CD14-positive monocyte (primary cell): ENCODE measurements at regions not wholly inside any gene's neighbourhood (a gene's known extent, or its start where the extent isn't known, plus 50 kb on each side); places are given as distances from the start of the nearest gene placed in this dataset.

ENCODE experiments used
- DNase-seq, 3 donors: peaks; one replicate each; pipeline ENCODE4 v3.0.0-alpha.2; 2011 to 2022
- H2AFZ ChIP-seq: 2 replicates; pipeline ENCODE4 v1.6.0; 2012; ENCODE audit warnings: mild to moderate bottlenecking, low read depth, low read length, inconsistent platforms; ENCODE audit not compliant: insufficient read depth, poor library complexity, severe bottlenecking
- H3K27ac ChIP-seq, 2 donors: 1 replicate in 1 of 2; 2 replicates in 1 of 2; pipeline ENCODE4 v1.5.1; 2012 to 2013; ENCODE audit warnings: low read length in 2 of 2, control low read depth in 1 of 2, inconsistent platforms in 1 of 2, low read depth in 1 of 2, mild to moderate bottlenecking in 1 of 2
- H3K27me3 ChIP-seq, 2 donors: one replicate each; pipeline versions ENCODE4 v1.6.0 to v1.6.1; 2011 to 2013; ENCODE audit warnings: low read length in 2 of 2; ENCODE audit not compliant: control insufficient read depth in 2 of 2, insufficient read depth in 2 of 2
- H3K36me3 ChIP-seq, 2 donors: replicated peaks in 1 of 2; 1 replicate in 1 of 2; 2 replicates in 1 of 2; pipeline versions ENCODE4 v1.5.1 to v1.6.1; 2012 to 2013; ENCODE audit warnings: low read length in 2 of 2, control low read depth in 1 of 2, inconsistent platforms in 1 of 2, mild to moderate bottlenecking in 1 of 2; ENCODE audit not compliant: insufficient read depth in 2 of 2, control insufficient read depth in 1 of 2
- H3K4me1 ChIP-seq, 2 donors: 1 replicate in 1 of 2; 2 replicates in 1 of 2; pipeline versions ENCODE4 v1.5.1 to v1.6.1; 2012 to 2013; ENCODE audit warnings: low read length in 2 of 2, control low read depth in 1 of 2, inconsistent platforms in 1 of 2, mild to moderate bottlenecking in 1 of 2, moderate library complexity in 1 of 2; ENCODE audit not compliant: insufficient read depth in 2 of 2, control insufficient read depth in 1 of 2
- H3K4me2 ChIP-seq: replicated peaks from 2 replicates; pipeline ENCODE3; 2012; ENCODE audit warnings: low read length, moderate library complexity, mild to moderate bottlenecking; ENCODE audit not compliant: poor library complexity, severe bottlenecking; ENCODE audit errors: extremely low read depth
- H3K4me3 ChIP-seq, 3 experiments: fragments of 200-600 bp in 1 of 3; sonication (generic) in 1 of 3; replicated peaks in 1 of 3; 1 replicate in 2 of 3; 2 replicates in 1 of 3; pipeline ENCODE4 v1.5.1; 2011 to 2013; ENCODE audit warnings: low read length in 3 of 3, mild to moderate bottlenecking in 3 of 3, control low read depth in 2 of 3, low read depth in 2 of 3, inconsistent platforms in 1 of 3, moderate library complexity in 1 of 3
- H3K79me2 ChIP-seq: 2 replicates; pipeline ENCODE4 v1.6.0; 2012; ENCODE audit warnings: mild to moderate bottlenecking, control low read depth, inconsistent platforms, low read length, moderate library complexity; ENCODE audit not compliant: insufficient read depth
- H3K9ac ChIP-seq: 2 replicates; pipeline ENCODE4 v1.6.0; 2017; ENCODE audit warnings: low read length, mild to moderate bottlenecking; ENCODE audit not compliant: insufficient read depth, poor library complexity, severe bottlenecking
- H3K9me3 ChIP-seq, 2 donors: replicated peaks in 1 of 2; 1 replicate in 1 of 2; 2 replicates in 1 of 2; pipeline versions ENCODE4 v1.5.1 to v1.6.1; 2012 to 2013; ENCODE audit warnings: low read length in 2 of 2, control low read depth in 1 of 2; ENCODE audit not compliant: control insufficient read depth in 1 of 2, insufficient read depth in 1 of 2
- H4K20me1 ChIP-seq: 2 replicates; pipeline ENCODE4 v1.6.0; 2012; ENCODE audit warnings: mild to moderate bottlenecking, low read length, control low read depth, moderate library complexity; ENCODE audit not compliant: insufficient read depth
- H3K27ac Mint-ChIP-seq, 7 donors: one replicate each; pipeline ENCODE4 v1.8.0; 2020; ENCODE audit warnings: mild to moderate bottlenecking in 7 of 7, mixed read lengths in 7 of 7, moderate library complexity in 6 of 7, inconsistent platforms in 2 of 7
- H3K27me3 Mint-ChIP-seq, 3 donors: one replicate each; pipeline ENCODE4 v1.8.0; 2021 to 2022; ENCODE audit warnings: low read depth in 3 of 3, mild to moderate bottlenecking in 3 of 3, mixed read lengths in 3 of 3, moderate library complexity in 3 of 3, inconsistent platforms in 1 of 3
- H3K36me3 Mint-ChIP-seq, 2 donors: one replicate each; pipeline ENCODE4 v1.8.0; 2020; ENCODE audit warnings: mixed read lengths in 2 of 2, inconsistent platforms in 1 of 2, mild to moderate bottlenecking in 1 of 2
- H3K4me1 Mint-ChIP-seq: one replicate; pipeline ENCODE4 v1.8.0; 2020; ENCODE audit warnings: mild to moderate bottlenecking, mixed read lengths
- H3K4me3 Mint-ChIP-seq, 2 donors: one replicate each; pipeline ENCODE4 v1.8.0; 2020; ENCODE audit warnings: mild to moderate bottlenecking in 2 of 2, mixed read lengths in 2 of 2, moderate library complexity in 1 of 2
- H3K9me3 Mint-ChIP-seq, 7 donors: one replicate each; pipeline ENCODE4 v1.8.0; 2020 to 2022; ENCODE audit warnings: mixed read lengths in 7 of 7, mild to moderate bottlenecking in 6 of 7, moderate library complexity in 6 of 7, inconsistent platforms in 2 of 7
- CTCF ChIP-seq: fragments of 200-600 bp; IDR thresholded peaks from one replicate; pipeline ENCODE4 v1.8.0; 2022; ENCODE audit warnings: antibody characterized with exemption, mild to moderate bottlenecking
- WGBS: methylation state at CpG from one replicate; pipeline ENCODE4 v1.1.5; 2013; ENCODE audit warnings: missing lambda C conversion rate; ENCODE audit not compliant: insufficient coverage; 5-methylcytosine and 5-hydroxymethylcytosine counted together
- intact Hi-C, 2 donors: fragments of 100-400 bp; cut with micrococcal nuclease; formaldehyde crosslinking; loops; one replicate each; pipeline versions ENCODE4 v1.15.0 to v1.15.1; 2023

- intact Hi-C loops = no loop called here
- WGBS = under 1% methylated on average over 37 of the region's 43 CpGs
Measured at GRCh38 chr6:26249957-26250697, 114.9 kb upstream of the BTN3A2 start.

GRCh38 chr6:26250698-26251044 lies 114.3 kb upstream of the BTN3A2 start:
- no peak for TF ChIP-seq CTCF
- H3K36me3 ChIP-seq = no peaks in the 10 kb centered on the region
- H3K9me3 ChIP-seq = no peaks in the 10 kb centered on the region
- DNase-seq = peak in 2 of 3 donors; percentile 22 to 45
- H3K4me3 ChIP-seq = peak overlapping the region; percentile 49 to 93 (median 70)
- peak overlapping the region; percentile 98 for H2AFZ ChIP-seq
- H3K9me3 Mint-ChIP-seq = peaks cover 0 to 4% (median 0%) of the 10 kb centered on the region in 7 donors
- peak overlapping the region; percentile 98 for H3K4me2 ChIP-seq
- peaks cover 30 to 46% of the 10 kb centered on the region in 2 donors for H3K4me1 ChIP-seq
- peak overlapping the region in 5 of 7 donors; percentile 18 to 95 (median 88) for H3K27ac Mint-ChIP-seq
- H3K27me3 Mint-ChIP-seq = no peaks in the 10 kb centered on the region
- peaks cover 32% of the 10 kb centered on the region for H3K4me1 Mint-ChIP-seq
- peak overlapping the region; percentile 71 for H3K9ac ChIP-seq
- WGBS = no CpG with 5 or more reads among the region's 9 CpGs
- peak overlapping the region in 1 of 2 donors; percentile 81 for H3K27ac ChIP-seq
- no peaks in the 10 kb centered on the region for H3K36me3 Mint-ChIP-seq
- no peaks in the 10 kb centered on the region for H3K27me3 ChIP-seq
- peaks cover 21% of the 10 kb centered on the region for H3K79me2 ChIP-seq
- intact Hi-C loops = no loop called here
- peak overlapping the region; percentile 93 to 95 for H3K4me3 Mint-ChIP-seq
- H4K20me1 ChIP-seq = no peaks in the 10 kb centered on the region

More at GRCh38 chr6:26249957-26250697, 114.9 kb upstream of the BTN3A2 start:
- Histone ChIP-seq H3K9me3 (no peaks in the 10 kb centered on the region), H3K9ac (peak overlapping the region; percentile 71), H3K4me2 (peak overlapping the region; percentile 98), H3K4me3 (peak overlapping the region; percentile 49 to 93 (median 70)), H4K20me1 (no peaks in the 10 kb centered on the region), H3K27me3 (no peaks in the 10 kb centered on the region), H2AFZ (peak overlapping the region; percentile 98), H3K36me3 (no peaks in the 10 kb centered on the region), H3K4me1 (peaks cover 30 to 46% of the 10 kb centered on the region in 2 donors), H3K79me2 (peaks cover 21% of the 10 kb centered on the region), H3K27ac (peak overlapping the region; percentile 36 to 81)
- Mint-ChIP-seq H3K27me3 (no peaks in the 10 kb centered on the region), H3K9me3 (peaks cover 0 to 4% (median 0%) of the 10 kb centered on the region in 7 donors), H3K4me1 (peaks cover 32% of the 10 kb centered on the region), H3K27ac (peak overlapping the region; percentile 75 to 92 (median 90)), H3K4me3 (peak overlapping the region; percentile 93 to 95), H3K36me3 (no peaks in the 10 kb centered on the region)
- TF ChIP-seq CTCF = peak; percentile 50
- peak; percentile 30 to 54 (median 44) for DNase-seq
